ENCODE measurements at regions not wholly inside any gene's neighbourhood (a gene's known extent, or its start where the extent isn't known, plus 50 kb on each side); places are given as distances from the start of the nearest gene placed in this dataset.

- no peak for TF ChIP-seq CTCF (IDR thresholded peaks at IDR 0.05; ENCODE audit: insufficient read depth, low read depth, low read length, missing control alignments)
- no peak overlapping the region for H3K4me3 ChIP-seq (ENCODE audit: low read length)
- DNase-seq (ENCODE audit: low read depth): no peak
These were observed 122.5 kb upstream of the ZNF618 start for GRCh38 chr9:113753398-113754119.

- no peak overlapping the region for H3K4me3 ChIP-seq (ENCODE audit: low read length)
- no peak for TF ChIP-seq CTCF (IDR thresholded peaks at IDR 0.05; ENCODE audit: insufficient read depth, low read depth, low read length, missing control alignments)
These were observed 121.4 kb upstream of the ZNF618 start for GRCh38 chr9:113754739-113755138.

GRCh38 chr9:113755433-113755832 is 120.7 kb upstream of the ZNF618 start:
- H3K4me3 ChIP-seq (ENCODE audit: low read length): no peak overlapping the region
- TF ChIP-seq CTCF (IDR thresholded peaks at IDR 0.05; ENCODE audit: insufficient read depth, low read depth, low read length, missing control alignments): no peak
- DNase-seq (ENCODE audit: low read depth): no peak

More at GRCh38 chr9:113754739-113755138, 121.4 kb upstream of the ZNF618 start:
- DNase-seq (ENCODE audit: low read depth): no peak

GRCh38 chr9:113756476-113757192 is 119.5 kb upstream of the ZNF618 start:
- DNase-seq (ENCODE audit: low read depth): no peak
- H3K4me3 ChIP-seq (ENCODE audit: low read length): no peak overlapping the region
- no peak for TF ChIP-seq CTCF (IDR thresholded peaks at IDR 0.05; ENCODE audit: insufficient read depth, low read depth, low read length, missing control alignments)

GRCh38 chr9:113763429-113763828 is 112.7 kb upstream of the ZNF618 start:
- TF ChIP-seq CTCF (IDR thresholded peaks at IDR 0.05; ENCODE audit: insufficient read depth, low read depth, low read length, missing control alignments): no peak
- no peak for DNase-seq (ENCODE audit: low read depth)
- H3K4me3 ChIP-seq (ENCODE audit: low read length): no peak overlapping the region

DNA sequence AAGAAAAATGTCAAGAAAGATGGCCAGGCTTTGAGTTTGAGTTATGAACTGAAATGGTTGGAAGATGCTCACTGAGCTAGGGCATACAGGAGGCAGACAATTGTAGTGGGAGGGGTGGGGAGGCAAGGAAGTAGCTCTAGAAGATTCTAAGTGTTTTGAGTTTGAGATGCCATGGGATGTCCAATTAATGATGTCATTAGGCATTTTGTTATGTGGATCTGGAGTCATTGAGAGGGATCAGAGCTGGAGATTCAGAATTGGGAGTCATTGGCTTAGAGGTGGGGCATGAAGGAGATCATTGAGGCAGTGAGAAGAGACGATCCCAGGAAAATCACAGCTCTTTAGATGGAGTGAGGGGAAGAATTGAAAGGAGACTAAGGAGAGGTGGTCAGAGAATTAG is 111.5 kb upstream of the ZNF618 start:
- no peak for DNase-seq (ENCODE audit: low read depth)
- TF ChIP-seq CTCF (IDR thresholded peaks at IDR 0.05; ENCODE audit: insufficient read depth, low read depth, low read length, missing control alignments): no peak
- no peak overlapping the region for H3K4me3 ChIP-seq (ENCODE audit: low read length)

All from epithelial cell of esophagus (primary cell).